ENCODE measurements at regions not wholly inside any gene's neighbourhood (a gene's known extent, or its start where the extent isn't known, plus 50 kb on each side); places are given as distances from the start of the nearest gene placed in this dataset.

DNA sequence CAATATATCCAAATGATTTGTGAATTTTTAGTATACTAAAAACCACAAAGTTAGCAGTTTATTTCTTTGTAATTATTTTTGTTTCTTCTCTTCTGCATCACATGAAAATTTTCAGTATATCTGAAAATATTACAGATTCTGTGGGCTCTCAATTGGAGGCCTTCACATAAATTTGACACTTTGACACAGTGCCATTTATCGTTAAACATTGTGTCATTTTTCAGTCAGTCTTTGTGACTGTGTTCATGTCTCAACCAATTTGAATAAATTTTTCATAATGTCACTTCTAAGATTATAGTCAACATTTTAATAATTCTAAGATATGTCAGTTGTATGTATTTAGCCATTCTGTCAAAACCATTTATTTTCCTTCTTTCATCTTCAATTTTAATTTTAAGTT lies 1303.0 kb downstream of the LRFN5 start:
- Histone ChIP-seq H3K27ac (ENCODE audit: low read length) (no peak overlapping the region), H3K9me3 (ENCODE audit: control insufficient read depth, insufficient read depth, low read depth, low read length) (no peaks in the 10 kb centered on the region), H3K4me1 (ENCODE audit: control insufficient read depth, insufficient read depth, low read length) (no peaks in the 10 kb centered on the region), H3K4me3 (ENCODE audit: low read depth in 2 of 2, low read length in 2 of 2) (no peak overlapping the region), H3K27me3 (ENCODE audit: control insufficient read depth, insufficient read depth, low read length) (no peaks in the 10 kb centered on the region), H3K36me3 (ENCODE audit: control insufficient read depth, insufficient read depth, low read length) (no peaks in the 10 kb centered on the region; the same call in 1 of the 2 replicates)
- CTCF ChIA-PET = no interaction called here
- no peak for DNase-seq (ENCODE audit: low read depth, low spot score)
- no TSS peak for BruUV-seq (replicated peaks)
- TF ChIP-seq TCF7L2 (IDR thresholded peaks at IDR 0.05; ENCODE audit: low read depth, low read length) (no peak), CTCF (IDR thresholded peaks at IDR 0.05) (no peak), SIN3A (IDR thresholded peaks at IDR 0.05; ENCODE audit: borderline replicate concordance, insufficient read depth, low read depth, low read length) (no peak), REST (IDR thresholded peaks at IDR 0.05; ENCODE audit: insufficient read depth in 1 of 2, low read depth in 2 of 2, low read length in 1 of 2) (no peak), POLR2AphosphoS5 (IDR thresholded peaks at IDR 0.05; ENCODE audit: low read depth, low read length) (no peak)
- in situ Hi-C loops (cut with HindIII; ENCODE audit: low pct_unique_long_range_greater_than_20kb, low sequenced_read_pairs) (no loop called here), intact Hi-C loops (cut with micrococcal nuclease; ENCODE audit: unreplicated experiment) (no loop called here)
- POLR2A ChIA-PET = no interaction called here
- no peak for ATAC-seq

- no TSS peak for BruUV-seq (replicated peaks)
- ChIA-PET POLR2A (no interaction called here), CTCF (no interaction called here)
- no peaks in the 10 kb centered on the region for H3K27me3 ChIP-seq (ENCODE audit: control insufficient read depth, insufficient read depth, low read length)
- H3K27ac ChIP-seq (ENCODE audit: low read length) = no peak overlapping the region
- intact Hi-C loops (cut with micrococcal nuclease; ENCODE audit: unreplicated experiment) (no loop called here), in situ Hi-C loops (cut with HindIII; ENCODE audit: low pct_unique_long_range_greater_than_20kb, low sequenced_read_pairs) (no loop called here)
- TF ChIP-seq POLR2AphosphoS5 (IDR thresholded peaks at IDR 0.05; ENCODE audit: low read depth, low read length) (no peak), SIN3A (IDR thresholded peaks at IDR 0.05; ENCODE audit: borderline replicate concordance, insufficient read depth, low read depth, low read length) (no peak), TCF7L2 (IDR thresholded peaks at IDR 0.05; ENCODE audit: low read depth, low read length) (no peak), REST (IDR thresholded peaks at IDR 0.05; ENCODE audit: insufficient read depth in 1 of 2, low read depth in 2 of 2, low read length in 1 of 2) (no peak), CTCF (IDR thresholded peaks at IDR 0.05) (no peak)
- DNase-seq (ENCODE audit: low read depth, low spot score) (no peak), ATAC-seq (no peak)
- no peaks in the 10 kb centered on the region for H3K36me3 ChIP-seq (ENCODE audit: control insufficient read depth, insufficient read depth, low read length)
- no peaks in the 10 kb centered on the region for H3K4me1 ChIP-seq (ENCODE audit: control insufficient read depth, insufficient read depth, low read length)
- H3K4me3 ChIP-seq (ENCODE audit: low read depth in 2 of 2, low read length in 2 of 2) = no peak overlapping the region
- no peaks in the 10 kb centered on the region for H3K9me3 ChIP-seq (ENCODE audit: control insufficient read depth, insufficient read depth, low read depth, low read length)
Observed at GRCh38 chr14:42893183-42893582, 1286.5 kb downstream of the LRFN5 start.

Measured in Panc1 (cell line).